SU-DHL-6 (cell line): ENCODE measurements at regions not wholly inside any gene's neighbourhood (a gene's known extent, or its start where the extent isn't known, plus 50 kb on each side); places are given as distances from the start of the nearest gene placed in this dataset.

Source experiments
- CTCF ChIP-seq: fragments of 200-600 bp; sonication (generic); IDR thresholded peaks from one replicate; pipeline ENCODE4 v1.5.1; 2017; ENCODE audit warnings: antibody characterized with exemption, mild to moderate bottlenecking, low read length, moderate library complexity; ENCODE audit not compliant: insufficient read depth, poor library complexity, severe bottlenecking
- EZH2phosphoT487 ChIP-seq: fragments of 200-600 bp; sonication (generic), shearing (Covaris generic); conservative IDR thresholded peaks from 2 replicates; pipeline ENCODE4 v1.6.1; 2018; ENCODE audit warnings: mild to moderate bottlenecking, antibody characterized with exemption, low read length, moderate library complexity, mixed read lengths

- TF ChIP-seq CTCF (no peak), EZH2phosphoT487 (no peak)
Observed at GRCh38 chr12:9383585-9383984, 175.4 kb upstream of the PZP start.
